SH-SY5Y (cell line): ENCODE measurements at regions not wholly inside any gene's neighbourhood (a gene's known extent, or its start where the extent isn't known, plus 50 kb on each side); places are given as distances from the start of the nearest gene placed in this dataset.

Source experiments
- GATA2 ChIP-seq: IDR thresholded peaks from 2 replicates; pipeline ENCODE4 v1.6.1; 2011; ENCODE audit warnings: mild to moderate bottlenecking, low read depth, low read length
- GATA3 ChIP-seq: IDR thresholded peaks from 2 replicates; pipeline ENCODE4 v1.6.1; 2011; ENCODE audit warnings: low read depth, mild to moderate bottlenecking, low read length, moderate library complexity

DNA sequence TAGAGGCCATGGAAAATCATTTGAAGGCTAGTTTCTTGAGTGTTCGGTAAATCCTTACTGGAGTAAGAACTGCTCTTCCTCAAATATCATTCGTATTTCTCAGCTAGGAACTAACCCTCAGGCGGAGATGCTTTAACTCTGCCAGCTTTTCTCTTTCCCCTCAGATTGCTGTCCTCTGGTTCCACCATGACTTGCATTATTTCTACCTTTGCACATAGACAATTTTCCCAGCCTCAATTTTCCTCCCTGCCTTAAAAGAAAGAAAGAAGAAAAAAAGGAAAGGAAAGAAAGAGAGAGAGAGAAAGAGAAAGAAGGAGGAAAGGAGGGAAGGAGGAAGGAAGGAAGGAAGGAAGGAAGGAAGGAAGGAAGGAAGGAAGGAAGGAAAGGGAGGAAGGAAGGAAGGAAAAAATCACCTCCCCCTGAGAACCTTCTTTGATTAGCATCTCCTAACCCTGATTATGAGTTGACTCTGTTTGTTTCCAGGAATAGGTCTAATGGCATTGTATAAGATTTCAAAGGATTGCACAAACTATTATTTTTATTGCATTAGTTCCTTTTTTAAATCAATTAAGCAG is 123.3 kb upstream of the FAM204A start:
- TF ChIP-seq GATA3 (no peak), GATA2 (no peak)
